GM12878 (cell line): ENCODE measurements at regions not wholly inside any gene's neighbourhood (a gene's known extent, or its start where the extent isn't known, plus 50 kb on each side); places are given as distances from the start of the nearest gene placed in this dataset.

Source experiments
- ATAC-seq: fragments of 200-7000 bp; cut with Tn5 transposase; 3 replicates; pipeline ENCODE4 v1.9.1; 2020; ENCODE audit warnings: mild to moderate bottlenecking, moderate library complexity
- BruUV-seq: library from RNA; stranded (reverse); fragments of 400-500 nt; replicated peaks from 2 replicates; lab custom pipeline; 2021; lab: Mats Ljungman, UMichigan
- CTCF ChIA-PET: fragments of 300-600 bp; sonication (Branson Sonifier 250); formaldehyde crosslinking; extraction: SDS; loops from one replicate; lab custom pipeline; 2021; ENCODE audit warnings: inconsistent platforms; lab: Yijun Ruan, JAX
- POLR2A ChIA-PET: fragments of 350-600 bp; formaldehyde crosslinking; extraction: SDS; loops from one replicate; lab custom pipeline; 2021; ENCODE audit warnings: inconsistent platforms; lab: Charles Lee
- RAD21 ChIA-PET: fragments of 300-600 bp; sonication (Branson Sonifier 250); formaldehyde crosslinking; loops from one replicate; lab custom pipeline; 2023; ENCODE audit warnings: antibody characterized with exemption; ENCODE audit not compliant: unreplicated experiment; lab: Charles Lee
- SMC1A ChIA-PET: fragments of 300-600 bp; sonication (Branson Sonifier 250); formaldehyde crosslinking; loops from one replicate; lab custom pipeline; 2023; ENCODE audit not compliant: unreplicated experiment, uncharacterized antibody; lab: Charles Lee
- DNase-seq: peaks from one replicate; pipeline ENCODE4 v3.0.0-alpha.2; 2011; ENCODE audit warnings: low read depth, low spot score
- FAIRE-seq: peaks from 3 replicates; lab custom pipeline; 2011; peaks lifted over from hg19 to GRCh38; lab: Jason Lieb, UNC
- H2AFZ ChIP-seq: 2 replicates; pipeline ENCODE4 v1.6.0; 2011; ENCODE audit warnings: low read depth, low read length, control low read depth; ENCODE audit not compliant: control insufficient read depth
- H3K27ac ChIP-seq: 2 replicates; pipeline ENCODE4 v1.5.1; 2011; ENCODE audit warnings: control low read depth; ENCODE audit not compliant: control insufficient read depth, insufficient read depth
- H3K27me3 ChIP-seq, 2 experiments: replicated peaks in 1 of 2; 2 replicates each; pipeline versions ENCODE4 v1.6.0 to v1.6.1; 2011; ENCODE audit warnings: low read length in 1 of 2; ENCODE audit not compliant: control insufficient read depth in 2 of 2, insufficient read depth in 2 of 2
- H3K36me3 ChIP-seq, 2 experiments: 2 replicates each; pipeline ENCODE4 v1.5.1; 2011; ENCODE audit warnings: low read length in 1 of 2; ENCODE audit not compliant: control insufficient read depth in 2 of 2, insufficient read depth in 2 of 2
- H3K4me1 ChIP-seq: 2 replicates; pipeline ENCODE4 v1.6.1; 2011; ENCODE audit warnings: mild to moderate bottlenecking, low read length, moderate library complexity, mixed read lengths; ENCODE audit not compliant: control insufficient read depth, insufficient read depth
- H3K4me2 ChIP-seq: 2 replicates; pipeline ENCODE4 v1.6.0; 2011; ENCODE audit warnings: control low read depth; ENCODE audit not compliant: control insufficient read depth, insufficient read depth
- H3K4me3 ChIP-seq: fragments of 200-600 bp; sonication (generic); 2 replicates; pipeline ENCODE4 v1.5.1; 2016
- H3K79me2 ChIP-seq: 2 replicates; pipeline ENCODE4 v1.6.0; 2011; ENCODE audit warnings: low read length; ENCODE audit not compliant: control insufficient read depth, insufficient read depth
- H3K9ac ChIP-seq: 2 replicates; pipeline ENCODE4 v1.8.0; 2011; ENCODE audit warnings: low read length, control low read depth, mixed read lengths; ENCODE audit not compliant: control insufficient read depth, insufficient read depth
- H3K9me3 ChIP-seq: replicated peaks from 3 replicates; pipeline ENCODE4 v1.5.1; 2011; ENCODE audit warnings: mild to moderate bottlenecking, low read length; ENCODE audit not compliant: control insufficient read depth, insufficient read depth
- H4K20me1 ChIP-seq: 2 replicates; pipeline ENCODE4 v1.6.0; 2011; ENCODE audit not compliant: control insufficient read depth, insufficient read depth
- ASH2L ChIP-seq: fragments of 300-600, 200-600 bp; sonication (generic); IDR thresholded peaks from 2 replicates; pipeline ENCODE4 v1.6.1; 2017; ENCODE audit warnings: low read depth, mild to moderate bottlenecking, borderline replicate concordance
- ATF2 ChIP-seq: IDR thresholded peaks from 2 replicates; pipeline ENCODE4 v1.6.1; 2012; ENCODE audit warnings: low read length, inconsistent platforms
- CBFB ChIP-seq: IDR thresholded peaks from 2 replicates; pipeline ENCODE4 v1.6.1; 2016; ENCODE audit warnings: antibody characterized with exemption, low read depth
- CREB1 ChIP-seq: IDR thresholded peaks from 2 replicates; pipeline ENCODE4 v1.6.1; 2012; ENCODE audit warnings: low read depth, mild to moderate bottlenecking, inconsistent platforms
- E4F1 ChIP-seq: fragments of 450-650 bp; IDR thresholded peaks from 2 replicates; pipeline ENCODE4 v1.6.1; 2018; ENCODE audit warnings: borderline replicate concordance, mild to moderate bottlenecking; ENCODE audit not compliant: partially characterized antibody
- EED ChIP-seq: sonication (generic); IDR thresholded peaks from 2 replicates; pipeline ENCODE4 v1.6.1; 2016; ENCODE audit warnings: antibody characterized with exemption, low read depth
- HDAC2 ChIP-seq: fragments of 200-600 bp; sonication (generic); IDR thresholded peaks from 2 replicates; pipeline ENCODE4 v1.6.1; 2017
- MLLT1 ChIP-seq: fragments of 450-650 bp; IDR thresholded peaks from 2 replicates; pipeline ENCODE4 v1.6.1; 2016; ENCODE audit warnings: mild to moderate bottlenecking
- PKNOX1 ChIP-seq: fragments of 450-650 bp; IDR thresholded peaks from 2 replicates; pipeline ENCODE4 v1.6.1; 2016; ENCODE audit warnings: mild to moderate bottlenecking
- RBBP5 ChIP-seq: fragments of 200-600 bp; sonication (generic); conservative IDR thresholded peaks from 2 replicates; pipeline ENCODE4 v1.6.1; 2016
- RELA ChIP-seq: fragments of 450-650 bp; IDR thresholded peaks from 2 replicates; pipeline ENCODE4 v1.8.0; 2014; ENCODE audit warnings: borderline replicate concordance; ENCODE audit not compliant: partially characterized antibody
- RUNX3 ChIP-seq: IDR thresholded peaks from 2 replicates; pipeline ENCODE4 v1.6.1; 2012; ENCODE audit warnings: low read length, inconsistent platforms
- SREBF1 ChIP-seq: IDR thresholded peaks from 2 replicates; pipeline ENCODE4 v1.6.1; 2012; ENCODE audit warnings: mild to moderate bottlenecking, low read length
- SUZ12 ChIP-seq: fragments of 200-600 bp; sonication (generic); IDR thresholded peaks from one replicate; pipeline ENCODE4 v1.6.1; 2018; ENCODE audit warnings: antibody characterized with exemption, mild to moderate bottlenecking; ENCODE audit not compliant: unreplicated experiment
- ZNF24 ChIP-seq: fragments of 450-650 bp; IDR thresholded peaks from 2 replicates; pipeline ENCODE4 v1.6.1; 2017; ENCODE audit warnings: antibody characterized with exemption, mild to moderate bottlenecking
- WGBS: methylation state at CpG from one replicate; pipeline ENCODE4 v1.1.6; 2016; ENCODE audit warnings: low lambda C conversion rate; ENCODE audit not compliant: insufficient replicate concordance, insufficient coverage; ENCODE audit errors: missing lambda C conversion rate; 5-methylcytosine and 5-hydroxymethylcytosine counted together
- in situ Hi-C: fragments of 300-500 bp; cut with MboI; formaldehyde crosslinking; loops from 9 replicates; pipeline ENCODE4 v1.14.3; 2018; ENCODE audit warnings: mixed read lengths
- intact Hi-C: fragments of 100-400 bp; cut with micrococcal nuclease; formaldehyde crosslinking; loops from one replicate; pipeline ENCODE4 v1.14.2; 2022; ENCODE audit not compliant: unreplicated experiment

DNA sequence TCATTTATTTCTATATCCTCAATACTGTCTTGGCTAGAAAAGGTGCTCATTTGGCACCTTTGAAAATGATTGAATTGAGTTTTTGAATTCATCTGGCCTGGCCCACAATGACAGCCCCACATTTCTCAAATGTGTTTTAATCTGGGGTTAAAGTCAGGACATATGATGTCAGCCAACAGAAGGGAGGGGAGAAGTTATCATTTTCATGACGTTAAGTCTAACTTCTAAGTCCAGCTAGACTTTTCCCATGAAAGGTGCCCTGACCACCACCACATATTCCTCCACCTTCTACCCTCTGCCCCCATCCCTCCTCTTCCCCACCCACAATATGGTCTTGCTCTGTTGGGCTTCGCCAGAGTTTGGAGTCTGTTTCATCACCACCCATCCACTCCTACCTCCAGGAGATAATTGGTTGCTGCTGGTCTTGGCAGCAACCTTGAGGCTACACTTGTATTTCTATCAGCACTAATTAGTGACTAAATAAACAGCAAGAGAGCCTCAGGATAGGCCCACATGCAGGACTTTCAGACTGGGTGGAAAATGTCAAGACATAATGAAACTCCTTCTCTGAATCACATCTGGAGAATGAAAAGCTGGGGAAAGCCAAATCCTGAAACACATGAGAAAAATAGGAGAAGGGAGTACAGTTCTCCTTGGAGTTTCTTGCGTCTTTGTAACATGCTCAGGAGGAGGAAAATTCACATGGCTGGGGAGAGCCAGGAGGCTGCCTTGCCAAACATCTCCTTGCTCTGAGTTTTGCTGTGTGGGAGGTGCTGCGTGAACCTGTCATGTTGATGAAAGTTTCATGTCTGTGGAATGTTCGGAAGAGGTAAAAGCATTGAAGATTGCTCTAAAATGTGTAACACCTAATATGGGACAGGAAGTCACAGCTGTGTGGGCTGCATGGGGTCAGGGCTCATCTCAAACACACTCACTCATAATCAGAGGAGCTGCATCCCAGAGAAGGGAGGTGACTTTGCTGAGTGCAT, 544.7 kb upstream of the KLF4 start:
- CTCF ChIA-PET = interaction anchor here (0.6 kb wide), 1 partner anchor 38 kb away, joined by 3 read pairs; no protein-coding TSS in a partner anchor
- TF ChIP-seq HDAC2 (no peak), RELA (no peak), EED (no peak), SREBF1 (no peak), SUZ12 (no peak), MLLT1 (no peak), ZNF24 (no peak), RUNX3 (no peak), CBFB (no peak), RBBP5 (no peak), E4F1 (no peak), PKNOX1 (no peak), CREB1 (no peak), ATF2 (no peak), ASH2L (no peak)

More for the DNA sequence above, 544.7 kb upstream of the KLF4 start:
- RAD21 ChIA-PET = no interaction called here
- in situ Hi-C loops = no loop called here
- ATAC-seq (no peak), DNase-seq (no peak), FAIRE-seq (no peak)
- H3K9ac ChIP-seq = no peak overlapping the region
- no peak overlapping the region for H3K4me2 ChIP-seq
- H3K9me3 ChIP-seq = no peaks in the 10 kb centered on the region; the same call in 2 of the 3 replicates
- no peak overlapping the region for H3K27ac ChIP-seq
- intact Hi-C loops = no loop called here
- no peak overlapping the region for H2AFZ ChIP-seq
- no peaks in the 10 kb centered on the region for H4K20me1 ChIP-seq
- no peaks in the 10 kb centered on the region for H3K36me3 ChIP-seq
- H3K27me3 ChIP-seq = no peaks in the 10 kb centered on the region
- SMC1A ChIA-PET = no interaction called here
- WGBS = 25% methylated on average over 5 of the region's 5 CpGs
- POLR2A ChIA-PET = interaction anchor here (0.6 kb wide), 1 partner anchor 620 kb away, joined by 6 read pairs; no protein-coding TSS in a partner anchor
- no peaks in the 10 kb centered on the region for H3K79me2 ChIP-seq
- no peaks in the 10 kb centered on the region for H3K4me1 ChIP-seq
- no TSS peak for BruUV-seq
- H3K4me3 ChIP-seq = no peak overlapping the region
